Colonic mucosa (tissue), 4 donors: ENCODE measurements at regions not wholly inside any gene's neighbourhood (a gene's known extent, or its start where the extent isn't known, plus 50 kb on each side); places are given as distances from the start of the nearest gene placed in this dataset.
A peak's percentile ranks its signal among the peaks of the same experiment; 100 is the strongest.

ENCODE experiments used
- DNase-seq: peaks from one replicate; pipeline ENCODE4 v3.0.0-alpha.2; 2020
- H3K27ac ChIP-seq: fragments of 200-600 bp; one replicate; pipeline ENCODE4 v1.8.0; 2021
- H3K27me3 ChIP-seq: fragments of 200-600 bp; one replicate; pipeline ENCODE4 v1.8.0; 2021
- H3K36me3 ChIP-seq: fragments of 200-600 bp; one replicate; pipeline ENCODE4 v1.8.0; 2021
- H3K4me1 ChIP-seq: fragments of 200-600 bp; one replicate; pipeline ENCODE4 v1.8.0; 2021; ENCODE audit warnings: mild to moderate bottlenecking
- H3K4me3 ChIP-seq: fragments of 200-600 bp; one replicate; pipeline ENCODE4 v1.8.0; 2021
- H3K9ac ChIP-seq, 2 donors: one replicate each; pipeline ENCODE4 v1.7.0; 2013; ENCODE audit warnings: control low read depth in 2 of 2, low read depth in 2 of 2, low read length in 2 of 2
- H3K9me3 ChIP-seq: fragments of 200-600 bp; one replicate; pipeline ENCODE4 v1.8.0; 2021
- intact Hi-C: fragments of 100-400 bp; cut with DNase I; formaldehyde crosslinking; loops from one replicate; pipeline ENCODE4 v1.14.1; 2022
- TF ChIP-seq, protein P1 (sequence below): fragments of 200-600 bp; IDR thresholded peaks from one replicate; pipeline ENCODE4 v1.8.0; 2022; ENCODE audit warnings: antibody characterized with exemption, mild to moderate bottlenecking
- donor health status: healthy.
- donor health status: DM: no; HTN: no; CAD: no.
- donor health status: DM: no; HTN: no; CAD: no.

DNA sequence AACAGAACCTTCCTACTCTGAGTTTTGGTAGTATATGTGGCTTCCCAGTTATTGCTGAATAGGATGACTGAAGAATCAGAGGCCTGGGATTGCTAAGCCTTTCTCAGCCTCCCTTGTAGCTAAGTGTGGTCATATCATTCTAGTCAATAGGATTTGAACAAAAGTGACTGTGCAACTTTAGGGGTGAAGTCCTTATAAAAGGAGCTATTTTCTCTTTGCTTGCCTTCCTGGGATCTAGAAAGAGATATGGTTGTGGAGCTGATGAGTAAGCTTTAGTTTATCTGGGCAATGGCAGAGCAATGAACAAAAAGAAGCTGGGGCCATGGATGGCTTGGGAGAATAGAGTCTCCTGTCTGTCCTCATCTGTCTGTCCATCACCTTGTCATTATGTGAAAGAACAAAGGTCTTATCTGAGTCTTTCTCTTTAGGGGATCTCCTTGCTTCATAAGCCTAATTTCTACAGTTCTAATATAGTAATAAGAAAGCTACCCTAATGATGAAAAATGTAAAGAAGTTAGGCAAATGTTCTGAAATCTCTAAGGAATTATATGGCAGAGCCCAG lies 91.5 kb downstream of the TENT5C start:
- Histone ChIP-seq H3K4me3 (no peak overlapping the region), H3K9ac (no peak overlapping the region), H3K9me3 (no peaks in the 10 kb centered on the region), H3K36me3 (no peaks in the 10 kb centered on the region), H3K4me1 (no peaks in the 10 kb centered on the region), H3K27ac (peak overlapping the region; percentile 60), H3K27me3 (no peaks in the 10 kb centered on the region)
- TF ChIP-seq, protein P1, sequence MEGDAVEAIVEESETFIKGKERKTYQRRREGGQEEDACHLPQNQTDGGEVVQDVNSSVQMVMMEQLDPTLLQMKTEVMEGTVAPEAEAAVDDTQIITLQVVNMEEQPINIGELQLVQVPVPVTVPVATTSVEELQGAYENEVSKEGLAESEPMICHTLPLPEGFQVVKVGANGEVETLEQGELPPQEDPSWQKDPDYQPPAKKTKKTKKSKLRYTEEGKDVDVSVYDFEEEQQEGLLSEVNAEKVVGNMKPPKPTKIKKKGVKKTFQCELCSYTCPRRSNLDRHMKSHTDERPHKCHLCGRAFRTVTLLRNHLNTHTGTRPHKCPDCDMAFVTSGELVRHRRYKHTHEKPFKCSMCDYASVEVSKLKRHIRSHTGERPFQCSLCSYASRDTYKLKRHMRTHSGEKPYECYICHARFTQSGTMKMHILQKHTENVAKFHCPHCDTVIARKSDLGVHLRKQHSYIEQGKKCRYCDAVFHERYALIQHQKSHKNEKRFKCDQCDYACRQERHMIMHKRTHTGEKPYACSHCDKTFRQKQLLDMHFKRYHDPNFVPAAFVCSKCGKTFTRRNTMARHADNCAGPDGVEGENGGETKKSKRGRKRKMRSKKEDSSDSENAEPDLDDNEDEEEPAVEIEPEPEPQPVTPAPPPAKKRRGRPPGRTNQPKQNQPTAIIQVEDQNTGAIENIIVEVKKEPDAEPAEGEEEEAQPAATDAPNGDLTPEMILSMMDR = no peak
- DNase-seq = no peak
- intact Hi-C loops = no loop called here

DNA sequence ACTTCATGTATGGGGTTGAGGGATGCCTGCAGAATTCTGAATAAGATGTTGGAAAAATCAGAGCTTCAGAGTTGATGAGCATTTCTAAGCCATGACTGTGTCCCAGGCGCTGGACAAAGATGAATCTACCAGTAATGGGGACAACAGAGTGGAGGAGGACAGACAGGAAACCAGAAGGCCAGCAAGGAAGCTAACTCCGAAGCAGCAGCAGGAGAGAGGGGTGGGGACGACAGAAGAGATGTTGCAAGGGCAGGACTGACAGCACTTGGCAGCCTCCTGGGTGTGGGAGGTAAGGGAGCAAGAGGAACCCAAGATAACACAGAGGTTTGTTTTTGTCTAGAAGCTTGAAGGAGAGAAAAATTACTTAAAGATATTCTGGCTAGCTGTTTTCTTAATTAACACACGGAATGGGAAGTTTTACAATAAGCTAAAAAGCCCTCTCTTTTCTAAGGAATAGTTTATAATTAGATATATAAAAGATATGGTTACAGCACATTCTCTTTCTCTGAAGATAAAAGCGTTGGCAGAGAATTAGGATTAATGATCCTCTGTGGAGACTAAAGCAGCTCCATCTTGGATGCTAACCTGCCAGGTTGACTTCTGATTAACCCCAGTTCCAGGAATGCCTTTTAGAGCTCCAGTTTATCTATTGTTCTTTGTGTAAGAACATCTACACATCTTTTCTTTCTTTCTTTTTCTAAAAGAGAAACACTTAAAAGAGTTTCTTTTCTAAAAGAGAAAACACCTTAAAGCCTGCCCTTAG lies 92.7 kb downstream of the TENT5C start:
- no peak for DNase-seq
- Histone ChIP-seq H3K27me3 (no peaks in the 10 kb centered on the region), H3K9ac (no peak overlapping the region), H3K4me3 (no peak overlapping the region), H3K27ac (no peak overlapping the region), H3K9me3 (no peaks in the 10 kb centered on the region), H3K4me1 (no peaks in the 10 kb centered on the region), H3K36me3 (no peaks in the 10 kb centered on the region)
- TF ChIP-seq, protein P1 = no peak
- intact Hi-C loops = no loop called here

GRCh38 chr1:117699953-117700352 lies 94.1 kb downstream of the TENT5C start:
- Histone ChIP-seq H3K4me3 (no peak overlapping the region), H3K4me1 (no peaks in the 10 kb centered on the region), H3K27me3 (no peaks in the 10 kb centered on the region), H3K9ac (no peak overlapping the region), H3K9me3 (no peaks in the 10 kb centered on the region), H3K36me3 (no peaks in the 10 kb centered on the region), H3K27ac (no peak overlapping the region)
- DNase-seq = no peak
- intact Hi-C loops = no loop called here
- TF ChIP-seq, protein P1 = no peak

DNA sequence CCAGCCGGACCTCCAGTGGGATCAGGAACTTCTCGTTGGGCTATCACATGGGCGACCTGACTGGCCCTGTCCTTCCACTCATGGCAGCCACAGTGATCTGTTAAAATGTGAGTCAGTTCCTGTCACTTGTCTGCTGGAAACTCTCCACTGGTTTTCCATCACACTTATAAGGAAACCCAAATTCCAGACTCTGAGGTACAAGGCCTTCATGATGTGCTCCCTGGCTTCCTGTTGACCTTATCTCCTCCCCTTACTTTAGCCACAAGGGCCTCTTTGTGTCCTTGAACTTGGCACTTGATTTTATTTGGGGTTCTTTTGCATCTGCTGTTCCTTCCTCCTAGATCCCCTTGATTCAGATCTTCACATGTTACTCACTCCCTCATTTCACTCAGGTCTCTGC lies 96.8 kb downstream of the TENT5C start:
- Histone ChIP-seq H3K27me3 (no peaks in the 10 kb centered on the region), H3K4me1 (no peaks in the 10 kb centered on the region), H3K9me3 (no peaks in the 10 kb centered on the region), H3K36me3 (no peaks in the 10 kb centered on the region), H3K4me3 (no peak overlapping the region), H3K9ac (no peak overlapping the region), H3K27ac (no peak overlapping the region)
- TF ChIP-seq, protein P1 = no peak
- no peak for DNase-seq
- intact Hi-C loops = no loop called here

- no peak for DNase-seq
- Histone ChIP-seq H3K27ac (no peak overlapping the region), H3K9ac (no peak overlapping the region), H3K36me3 (no peaks in the 10 kb centered on the region), H3K9me3 (no peaks in the 10 kb centered on the region), H3K4me1 (no peaks in the 10 kb centered on the region), H3K4me3 (no peak overlapping the region), H3K27me3 (no peaks in the 10 kb centered on the region)
- intact Hi-C loops = no loop called here
- TF ChIP-seq, protein P1 = no peak
These were observed 101.5 kb downstream of the TENT5C start for GRCh38 chr1:117707371-117707770.
